GM06990 (cell line): ENCODE measurements at regions not wholly inside any gene's neighbourhood (a gene's known extent, or its start where the extent isn't known, plus 50 kb on each side); places are given as distances from the start of the nearest gene placed in this dataset.

Experiments used
- DNase-seq: peaks from one replicate; pipeline ENCODE4 v3.0.0-alpha.2; 2011; ENCODE audit not compliant: insufficient read length; ENCODE audit errors: extremely low read depth
- H3K27me3 ChIP-seq: replicated peaks from 2 replicates; pipeline ENCODE4 v1.6.0; 2011; ENCODE audit warnings: low read length; ENCODE audit not compliant: control insufficient read depth, insufficient read depth
- H3K36me3 ChIP-seq: 2 replicates; pipeline ENCODE4 v1.5.1; 2011; ENCODE audit warnings: low read length; ENCODE audit not compliant: control insufficient read depth, insufficient read depth
- H3K4me3 ChIP-seq: replicated peaks from 2 replicates; pipeline ENCODE4 v1.5.1; 2011; ENCODE audit warnings: low read depth, mild to moderate bottlenecking, control low read depth, low read length
- CTCF ChIP-seq: IDR thresholded peaks from 2 replicates; pipeline ENCODE4 v1.5.1; 2011; ENCODE audit warnings: low read length, control low read depth, mild to moderate bottlenecking, inconsistent platforms; ENCODE audit not compliant: insufficient read depth, poor library complexity, severe bottlenecking

GRCh38 chr20:61061981-61062380 lies 190.1 kb upstream of the CDH4 start:
- H3K4me3 ChIP-seq = no peak overlapping the region
- H3K27me3 ChIP-seq = no peaks in the 10 kb centered on the region
- DNase-seq = no peak
- no peaks in the 10 kb centered on the region for H3K36me3 ChIP-seq
- no peak for TF ChIP-seq CTCF

GRCh38 chr20:61065853-61066252 lies 186.2 kb upstream of the CDH4 start:
- no peak overlapping the region for H3K4me3 ChIP-seq
- no peaks in the 10 kb centered on the region for H3K36me3 ChIP-seq
- no peak for TF ChIP-seq CTCF
- no peak for DNase-seq
- H3K27me3 ChIP-seq = no peaks in the 10 kb centered on the region

DNA sequence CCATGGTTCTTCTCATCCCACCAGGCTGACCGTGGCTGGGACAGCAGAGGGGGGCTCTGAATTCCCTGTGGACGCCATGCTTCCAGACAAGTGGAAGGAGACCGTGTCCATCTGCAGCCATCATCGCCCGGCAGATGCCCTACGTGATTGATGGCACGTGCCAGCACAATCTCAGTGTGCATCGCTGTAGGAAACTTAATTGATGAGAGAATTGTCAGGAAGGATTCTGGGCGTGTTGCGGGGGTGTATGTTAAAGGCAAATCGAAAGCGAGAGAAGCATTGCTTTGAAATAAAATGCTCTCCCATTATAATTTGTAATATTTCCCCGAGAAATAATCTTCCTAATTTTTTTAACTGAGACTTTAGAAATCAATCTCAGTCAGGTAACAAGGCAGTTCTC lies 185.5 kb upstream of the CDH4 start:
- H3K4me3 ChIP-seq = no peak overlapping the region
- TF ChIP-seq CTCF = no peak

DNA sequence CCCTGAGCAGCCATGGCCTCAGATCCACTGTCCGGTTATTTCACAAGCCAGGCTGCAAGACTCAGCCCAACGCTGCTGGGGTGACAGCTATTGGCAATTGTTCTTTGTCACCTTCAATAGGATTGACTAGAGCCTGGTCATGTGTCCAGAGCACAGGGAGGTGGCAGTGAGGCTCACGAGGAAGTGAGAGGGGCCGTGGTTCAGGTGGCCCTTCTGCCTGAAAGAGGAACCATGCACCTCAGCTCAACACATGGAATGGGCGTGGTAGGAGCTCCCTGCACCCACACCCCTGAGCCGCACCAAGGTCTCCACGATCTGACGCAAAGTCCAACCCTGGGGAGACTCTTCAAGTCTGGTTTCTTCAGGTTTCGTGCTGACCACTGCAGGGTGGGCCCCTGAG lies 184.8 kb upstream of the CDH4 start:
- Histone ChIP-seq H3K4me3 (no peak overlapping the region), H3K27me3 (no peaks in the 10 kb centered on the region), H3K36me3 (no peaks in the 10 kb centered on the region)
- no peak for DNase-seq
- TF ChIP-seq CTCF = no peak

More for the DNA sequence above, 185.5 kb upstream of the CDH4 start:
- Histone ChIP-seq H3K36me3 (no peaks in the 10 kb centered on the region), H3K27me3 (no peaks in the 10 kb centered on the region)
- DNase-seq = no peak

GRCh38 chr20:61072398-61072797 lies 179.7 kb upstream of the CDH4 start:
- H3K4me3 ChIP-seq = no peak overlapping the region
- TF ChIP-seq CTCF = no peak
- no peak for DNase-seq
- H3K27me3 ChIP-seq = no peaks in the 10 kb centered on the region
- no peaks in the 10 kb centered on the region for H3K36me3 ChIP-seq

- no peaks in the 10 kb centered on the region for H3K36me3 ChIP-seq
- H3K27me3 ChIP-seq = no peaks in the 10 kb centered on the region
- TF ChIP-seq CTCF = no peak
- DNase-seq = no peak
- no peak overlapping the region for H3K4me3 ChIP-seq
Measured at GRCh38 chr20:61073376-61073775, 178.7 kb upstream of the CDH4 start.
